OCI-LY3 (cell line): ENCODE measurements at regions not wholly inside any gene's neighbourhood (a gene's known extent, or its start where the extent isn't known, plus 50 kb on each side); places are given as distances from the start of the nearest gene placed in this dataset.
A peak's percentile ranks its signal among the peaks of the same experiment; 100 is the strongest.
"Not testable (repeated sequence)": the region's sequence is repeated elsewhere in the genome, so short reads cannot be mapped to it uniquely, and the experiment has no call there.

Experiments used
- H2AFZ ChIP-seq: fragments of 200-600, 300-600 bp; shearing (Covaris generic); 2 replicates; pipeline ENCODE4 v1.6.0; 2014; ENCODE audit warnings: antibody characterized with exemption, low read depth, low read length
- H3K27ac ChIP-seq: fragments of 200-600, 300-600 bp; sonication (generic); 2 replicates; pipeline ENCODE4 v1.5.1; 2014; ENCODE audit warnings: mild to moderate bottlenecking, low read length, moderate library complexity, mixed read lengths
- H3K27me3 ChIP-seq: fragments of 200-600, 300-600 bp; sonication (generic); 2 replicates; pipeline ENCODE4 v1.6.1; 2014; ENCODE audit warnings: low read depth, low read length, mixed read lengths
- H3K36me3 ChIP-seq: fragments of 200-600, 300-600 bp; sonication (generic); replicated peaks from 2 replicates; pipeline ENCODE3; 2014; ENCODE audit warnings: low read depth, low read length, mixed read lengths
- H3K4me1 ChIP-seq: fragments of 300-600, 200-600 bp; sonication (generic); 2 replicates; pipeline ENCODE4 v1.6.1; 2014; ENCODE audit warnings: low read length, mixed read lengths
- H3K4me2 ChIP-seq: fragments of 200-600, 300-600 bp; sonication (generic); 2 replicates; pipeline ENCODE4 v1.6.1; 2014; ENCODE audit warnings: low read length, mixed read lengths
- H3K4me3 ChIP-seq: fragments of 300-600, 200-600 bp; sonication (generic); 2 replicates; pipeline ENCODE4 v1.5.1; 2014; ENCODE audit warnings: antibody characterized with exemption, mild to moderate bottlenecking, low read length, moderate library complexity
- H3K79me2 ChIP-seq: fragments of 300-600, 200-600 bp; shearing (Covaris generic); 2 replicates; pipeline ENCODE4 v1.6.1; 2014; ENCODE audit warnings: mild to moderate bottlenecking, low read length, mixed read lengths
- H3K9ac ChIP-seq: fragments of 300-600, 200-600 bp; shearing (Covaris generic); 2 replicates; pipeline ENCODE4 v1.6.0; 2014; ENCODE audit warnings: mild to moderate bottlenecking, low read length, moderate library complexity
- H3K9me3 ChIP-seq: fragments of 200-600, 300-600 bp; shearing (Covaris generic); 2 replicates; pipeline ENCODE4 v1.6.1; 2014; ENCODE audit warnings: low read length, mixed read lengths; ENCODE audit not compliant: insufficient read depth
- H4K20me1 ChIP-seq: fragments of 200-600, 300-600 bp; sonication (generic); 2 replicates; pipeline ENCODE4 v1.6.1; 2016; ENCODE audit warnings: low read length, mixed read lengths; ENCODE audit not compliant: insufficient read depth
- EZH2phosphoT487 ChIP-seq: fragments of 200-600 bp; shearing (Covaris generic); IDR thresholded peaks from 2 replicates; pipeline ENCODE4 v1.6.1; 2018; ENCODE audit warnings: antibody characterized with exemption, mixed run types, low read depth
- TF ChIP-seq, protein P1 (sequence below): fragments of 200-600, 300-600 bp; sonication (generic); IDR thresholded peaks from 2 replicates; pipeline ENCODE4 v1.5.1; 2014; ENCODE audit warnings: antibody characterized with exemption, low read length, low read depth

- Histone ChIP-seq H3K4me3 (peak overlapping the region; percentile 4; the same call in 1 of the 2 replicates), H2AFZ (peak overlapping the region; percentile 5; the same call in 1 of the 2 replicates), H3K27me3 (no peaks in the 10 kb centered on the region), H4K20me1 (no peaks in the 10 kb centered on the region), H3K9ac (no peak overlapping the region), H3K4me2 (peak overlapping the region; percentile 28; the same call in 1 of the 2 replicates), H3K79me2 (no peaks in the 10 kb centered on the region), H3K36me3 (no peaks in the 10 kb centered on the region), H3K27ac (no peak overlapping the region), H3K4me1 (no peaks in the 10 kb centered on the region), H3K9me3 (no peaks in the 10 kb centered on the region)
- TF ChIP-seq, protein P1, sequence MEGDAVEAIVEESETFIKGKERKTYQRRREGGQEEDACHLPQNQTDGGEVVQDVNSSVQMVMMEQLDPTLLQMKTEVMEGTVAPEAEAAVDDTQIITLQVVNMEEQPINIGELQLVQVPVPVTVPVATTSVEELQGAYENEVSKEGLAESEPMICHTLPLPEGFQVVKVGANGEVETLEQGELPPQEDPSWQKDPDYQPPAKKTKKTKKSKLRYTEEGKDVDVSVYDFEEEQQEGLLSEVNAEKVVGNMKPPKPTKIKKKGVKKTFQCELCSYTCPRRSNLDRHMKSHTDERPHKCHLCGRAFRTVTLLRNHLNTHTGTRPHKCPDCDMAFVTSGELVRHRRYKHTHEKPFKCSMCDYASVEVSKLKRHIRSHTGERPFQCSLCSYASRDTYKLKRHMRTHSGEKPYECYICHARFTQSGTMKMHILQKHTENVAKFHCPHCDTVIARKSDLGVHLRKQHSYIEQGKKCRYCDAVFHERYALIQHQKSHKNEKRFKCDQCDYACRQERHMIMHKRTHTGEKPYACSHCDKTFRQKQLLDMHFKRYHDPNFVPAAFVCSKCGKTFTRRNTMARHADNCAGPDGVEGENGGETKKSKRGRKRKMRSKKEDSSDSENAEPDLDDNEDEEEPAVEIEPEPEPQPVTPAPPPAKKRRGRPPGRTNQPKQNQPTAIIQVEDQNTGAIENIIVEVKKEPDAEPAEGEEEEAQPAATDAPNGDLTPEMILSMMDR: no peak
- TF ChIP-seq EZH2phosphoT487: no peak
Measured at GRCh38 chr12:34126239-34126641, 103.9 kb downstream of the ALG10 start.

- Histone ChIP-seq H3K9me3 (no peaks in the 10 kb centered on the region), H3K9ac (no peak overlapping the region), H3K79me2 (no peaks in the 10 kb centered on the region), H2AFZ (no peak overlapping the region), H3K4me1 (no peaks in the 10 kb centered on the region), H3K4me2 (no peak overlapping the region), H3K4me3 (no peak overlapping the region), H3K27ac (no peak overlapping the region), H3K36me3 (no peaks in the 10 kb centered on the region), H4K20me1 (no peaks in the 10 kb centered on the region), H3K27me3 (no peaks in the 10 kb centered on the region)
- no peak for TF ChIP-seq EZH2phosphoT487
- TF ChIP-seq, protein P1: no peak
Measured at GRCh38 chr12:34126805-34127204, 104.5 kb downstream of the ALG10 start.

DNA sequence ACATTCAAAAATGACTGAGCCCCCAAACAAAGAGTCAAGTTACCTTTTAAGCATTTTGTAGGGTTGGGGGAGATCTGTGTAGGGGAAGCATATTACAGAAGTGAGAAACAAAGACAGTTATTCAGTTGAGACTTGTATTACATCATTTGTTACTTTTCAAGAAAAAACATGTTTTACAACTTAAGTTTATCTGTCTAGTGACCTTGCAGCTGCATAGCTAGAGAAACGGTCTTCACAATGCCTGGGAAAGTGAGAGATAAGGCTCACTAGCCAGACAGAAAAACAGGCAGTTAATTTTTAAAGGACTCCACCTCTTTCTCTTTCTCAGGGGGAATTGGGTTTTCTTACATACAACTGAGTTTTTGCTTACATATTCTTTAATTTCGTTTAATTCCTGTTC, 105.1 kb downstream of the ALG10 start:
- H2AFZ ChIP-seq, H3K27me3 ChIP-seq, H3K4me2 ChIP-seq, H3K79me2 ChIP-seq, H4K20me1 ChIP-seq, H3K4me3 ChIP-seq, H3K27ac ChIP-seq, H3K9me3 ChIP-seq, H3K36me3 ChIP-seq, H3K9ac ChIP-seq, H3K4me1 ChIP-seq: not testable (repeated sequence)

- Histone ChIP-seq H3K9ac (no peak overlapping the region), H3K4me1 (no peaks in the 10 kb centered on the region), H4K20me1 (no peaks in the 10 kb centered on the region), H3K27ac (no peak overlapping the region), H3K79me2 (no peaks in the 10 kb centered on the region), H2AFZ (no peak overlapping the region), H3K36me3 (no peaks in the 10 kb centered on the region), H3K4me2 (no peak overlapping the region), H3K4me3 (no peak overlapping the region), H3K9me3 (no peaks in the 10 kb centered on the region), H3K27me3 (no peaks in the 10 kb centered on the region)
- no peak for TF ChIP-seq EZH2phosphoT487
- TF ChIP-seq, protein P1: no peak
Measured at GRCh38 chr12:34142430-34142829, 120.1 kb downstream of the ALG10 start.

- Histone ChIP-seq H3K36me3 (no peaks in the 10 kb centered on the region), H3K4me1 (no peaks in the 10 kb centered on the region), H3K79me2 (no peaks in the 10 kb centered on the region), H3K27ac (no peak overlapping the region), H4K20me1 (no peaks in the 10 kb centered on the region), H3K27me3 (no peaks in the 10 kb centered on the region), H3K4me3 (no peak overlapping the region), H3K9ac (no peak overlapping the region), H2AFZ (no peak overlapping the region), H3K9me3 (no peaks in the 10 kb centered on the region), H3K4me2 (no peak overlapping the region)
- no peak for TF ChIP-seq EZH2phosphoT487
- TF ChIP-seq, protein P1: no peak
Measured at GRCh38 chr12:34151019-34151418, 128.7 kb downstream of the ALG10 start.
